Astrocyte (in vitro differentiated cells and primary cell): ENCODE measurements at regions not wholly inside any gene's neighbourhood (a gene's known extent, or its start where the extent isn't known, plus 50 kb on each side); places are given as distances from the start of the nearest gene placed in this dataset.

Source experiments
- CTCF ChIP-seq: IDR thresholded peaks from 2 replicates; pipeline ENCODE4 v1.5.1; 2011; ENCODE audit warnings: low read depth, mild to moderate bottlenecking, inconsistent platforms, low read length, moderate library complexity; ENCODE audit not compliant: insufficient read depth
- EZH2 ChIP-seq: IDR thresholded peaks from 2 replicates; pipeline ENCODE4 v1.6.1; 2012; ENCODE audit warnings: mild to moderate bottlenecking, low read length, inconsistent platforms; ENCODE audit not compliant: insufficient read depth

GRCh38 chr1:37238364-37239224 lies 204.3 kb upstream of the GRIK3 start:
- no peak for TF ChIP-seq CTCF
- TF ChIP-seq EZH2 = no peak
